Osteoblast (primary cell): ENCODE measurements at regions not wholly inside any gene's neighbourhood (a gene's known extent, or its start where the extent isn't known, plus 50 kb on each side); places are given as distances from the start of the nearest gene placed in this dataset.

Experiments used
- DNase-seq: peaks from one replicate; pipeline ENCODE4 v3.0.0; 2011; ENCODE audit warnings: low spot score, mixed read lengths; ENCODE audit not compliant: insufficient read length; ENCODE audit errors: missing footprints
- H2AFZ ChIP-seq: 2 replicates; pipeline ENCODE4 v1.6.0; 2011; ENCODE audit warnings: mild to moderate bottlenecking, low read length
- H3K27ac ChIP-seq: 2 replicates; pipeline ENCODE4 v1.5.1; 2011; ENCODE audit warnings: mild to moderate bottlenecking, low read depth, low read length, moderate library complexity
- H3K27me3 ChIP-seq: 2 replicates; pipeline ENCODE4 v1.6.0; 2012; ENCODE audit warnings: mild to moderate bottlenecking, control low read depth, inconsistent platforms, low read length, moderate library complexity; ENCODE audit not compliant: insufficient read depth
- H3K36me3 ChIP-seq: 2 replicates; pipeline ENCODE4 v1.5.1; 2011; ENCODE audit warnings: mild to moderate bottlenecking, low read length, control low read depth, moderate library complexity; ENCODE audit not compliant: insufficient read depth
- H3K4me1 ChIP-seq: 2 replicates; pipeline ENCODE4 v1.5.1; 2011; ENCODE audit warnings: mild to moderate bottlenecking, low read length, control low read depth, moderate library complexity; ENCODE audit not compliant: insufficient read depth
- H3K4me2 ChIP-seq: 2 replicates; pipeline ENCODE4 v1.6.0; 2011; ENCODE audit warnings: mild to moderate bottlenecking, low read length; ENCODE audit not compliant: insufficient read depth
- H3K4me3 ChIP-seq: fragments of 200-600 bp; sonication (generic); 3 replicates; pipeline ENCODE4 v1.5.1; 2012; ENCODE audit warnings: mild to moderate bottlenecking, low read length, inconsistent platforms; ENCODE audit not compliant: insufficient read depth
- H3K79me2 ChIP-seq: 2 replicates; pipeline ENCODE4 v1.6.0; 2012; ENCODE audit warnings: mild to moderate bottlenecking, low read length, control low read depth, inconsistent platforms; ENCODE audit not compliant: insufficient read depth
- H3K9me3 ChIP-seq: 2 replicates; pipeline ENCODE4 v1.5.1; 2011; ENCODE audit warnings: low read depth, low read length, control low read depth
- H4K20me1 ChIP-seq: 2 replicates; pipeline ENCODE4 v1.6.0; 2012; ENCODE audit warnings: mild to moderate bottlenecking, low read length, control low read depth; ENCODE audit not compliant: insufficient read depth
- CTCF ChIP-seq: IDR thresholded peaks from 2 replicates; pipeline ENCODE4 v1.5.1; 2011; ENCODE audit warnings: mild to moderate bottlenecking, low read depth, low read length, moderate library complexity; ENCODE audit errors: extremely low read depth

GRCh38 chr1:175820456-175821025, 77.1 kb upstream of the TNR start:
- no peaks in the 10 kb centered on the region for H3K36me3 ChIP-seq
- no peak overlapping the region for H2AFZ ChIP-seq
- no peak overlapping the region for H3K4me2 ChIP-seq
- H4K20me1 ChIP-seq: no peaks in the 10 kb centered on the region
- TF ChIP-seq CTCF: no peak
- no peaks in the 10 kb centered on the region for H3K4me1 ChIP-seq
- no peaks in the 10 kb centered on the region for H3K9me3 ChIP-seq
- H3K79me2 ChIP-seq: no peaks in the 10 kb centered on the region
- H3K4me3 ChIP-seq: no peak overlapping the region
- H3K27me3 ChIP-seq: no peaks in the 10 kb centered on the region
- DNase-seq: no peak
- no peak overlapping the region for H3K27ac ChIP-seq

GRCh38 chr1:175818929-175819328, 75.5 kb upstream of the TNR start:
- no peak for TF ChIP-seq CTCF
- Histone ChIP-seq H2AFZ (no peak overlapping the region), H3K27ac (no peak overlapping the region), H3K9me3 (no peaks in the 10 kb centered on the region), H4K20me1 (no peaks in the 10 kb centered on the region), H3K4me3 (no peak overlapping the region), H3K36me3 (no peaks in the 10 kb centered on the region), H3K79me2 (no peaks in the 10 kb centered on the region), H3K4me1 (no peaks in the 10 kb centered on the region), H3K4me2 (no peak overlapping the region), H3K27me3 (no peaks in the 10 kb centered on the region)
- no peak for DNase-seq

- Histone ChIP-seq H2AFZ (no peak overlapping the region), H3K4me2 (no peak overlapping the region), H3K27ac (no peak overlapping the region), H3K4me3 (no peak overlapping the region), H3K4me1 (no peaks in the 10 kb centered on the region), H4K20me1 (no peaks in the 10 kb centered on the region), H3K27me3 (no peaks in the 10 kb centered on the region), H3K9me3 (no peaks in the 10 kb centered on the region), H3K36me3 (no peaks in the 10 kb centered on the region), H3K79me2 (no peaks in the 10 kb centered on the region)
- no peak for DNase-seq
- TF ChIP-seq CTCF: no peak
Observed at GRCh38 chr1:175817445-175817844, 74.0 kb upstream of the TNR start.

GRCh38 chr1:175814885-175815284, 71.5 kb upstream of the TNR start:
- Histone ChIP-seq H3K4me3 (no peak overlapping the region), H3K4me2 (no peak overlapping the region), H3K27me3 (no peaks in the 10 kb centered on the region), H2AFZ (no peak overlapping the region), H3K79me2 (no peaks in the 10 kb centered on the region), H3K36me3 (no peaks in the 10 kb centered on the region), H3K4me1 (no peaks in the 10 kb centered on the region), H3K9me3 (no peaks in the 10 kb centered on the region), H3K27ac (no peak overlapping the region), H4K20me1 (no peaks in the 10 kb centered on the region)
- no peak for TF ChIP-seq CTCF
- no peak for DNase-seq
